Calu3 (cell line): ENCODE measurements at regions not wholly inside any gene's neighbourhood (a gene's known extent, or its start where the extent isn't known, plus 50 kb on each side); places are given as distances from the start of the nearest gene placed in this dataset.

Source experiments
- BruUV-seq: library from RNA; stranded (reverse); fragments of 400-500 nt; replicated peaks from 2 replicates; lab custom pipeline; 2021; lab: Mats Ljungman, UMichigan
- CTCF ChIA-PET: fragments of 300-600 bp; sonication (Branson Sonifier 250); formaldehyde crosslinking; loops from one replicate; lab custom pipeline; 2022; ENCODE audit warnings: antibody characterized with exemption; lab: Charles Lee
- DNase-seq: peaks from one replicate; pipeline ENCODE4 v3.0.0; 2022
- H3K27ac Mint-ChIP-seq: one replicate; pipeline ENCODE4 v1.8.0; 2022; ENCODE audit warnings: mixed read lengths; ENCODE audit not compliant: unreplicated experiment
- H3K27me3 Mint-ChIP-seq: one replicate; pipeline ENCODE4 v1.8.0; 2022; ENCODE audit warnings: mixed read lengths; ENCODE audit not compliant: unreplicated experiment
- H3K36me3 Mint-ChIP-seq: one replicate; pipeline ENCODE4 v1.8.0; 2022; ENCODE audit warnings: mild to moderate bottlenecking, moderate library complexity, mixed read lengths; ENCODE audit not compliant: insufficient read depth, unreplicated experiment
- H3K4me1 Mint-ChIP-seq: one replicate; pipeline ENCODE4 v1.8.0; 2022; ENCODE audit warnings: mild to moderate bottlenecking, low read depth, mixed read lengths; ENCODE audit not compliant: unreplicated experiment
- H3K4me3 Mint-ChIP-seq: one replicate; pipeline ENCODE4 v1.8.0; 2022; ENCODE audit warnings: mild to moderate bottlenecking, low read depth, moderate library complexity, mixed read lengths; ENCODE audit not compliant: unreplicated experiment
- H3K9me3 Mint-ChIP-seq: one replicate; pipeline ENCODE4 v1.8.0; 2022; ENCODE audit warnings: low read depth, mixed read lengths; ENCODE audit not compliant: unreplicated experiment
- CTCF ChIP-seq: fragments of 200-600 bp; IDR thresholded peaks from one replicate; pipeline ENCODE4 v1.8.0; 2022; ENCODE audit warnings: antibody characterized with exemption; ENCODE audit not compliant: unreplicated experiment
- intact Hi-C: fragments of 100-400 bp; cut with micrococcal nuclease; formaldehyde crosslinking; loops from one replicate; pipeline ENCODE4 v1.10.0; 2022; ENCODE audit not compliant: unreplicated experiment

DNA sequence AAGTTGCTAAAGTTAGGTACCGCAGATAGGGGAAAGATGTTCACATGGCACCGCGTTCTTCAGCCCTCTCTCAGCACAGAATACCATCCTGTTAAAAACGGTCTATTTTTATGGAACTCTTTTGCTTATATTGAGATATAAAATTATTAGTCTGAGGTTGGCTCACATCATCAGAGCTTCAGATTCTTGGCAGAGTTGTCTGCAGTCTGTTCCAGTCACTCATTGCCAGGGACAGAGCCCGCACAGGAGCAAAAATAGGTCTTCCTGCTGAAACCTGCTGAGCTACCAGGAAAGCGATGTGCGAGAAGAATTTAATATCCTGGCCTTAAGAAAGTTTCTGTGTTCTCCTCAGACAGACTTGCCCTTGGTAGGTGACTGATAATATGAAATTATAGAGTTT lies 249.8 kb downstream of the VRK1 start:
- DNase-seq, result no peak
- BruUV-seq, result no TSS peak
- TF ChIP-seq CTCF, result no peak
- no peaks in the 10 kb centered on the region for H3K36me3 Mint-ChIP-seq
- no peaks in the 10 kb centered on the region for H3K4me1 Mint-ChIP-seq
- intact Hi-C loops, result no loop called here
- no peak overlapping the region for H3K27ac Mint-ChIP-seq
- H3K27me3 Mint-ChIP-seq, result no peaks in the 10 kb centered on the region
- H3K9me3 Mint-ChIP-seq, result no peaks in the 10 kb centered on the region
- CTCF ChIA-PET, result no interaction called here
- no peak overlapping the region for H3K4me3 Mint-ChIP-seq

DNA sequence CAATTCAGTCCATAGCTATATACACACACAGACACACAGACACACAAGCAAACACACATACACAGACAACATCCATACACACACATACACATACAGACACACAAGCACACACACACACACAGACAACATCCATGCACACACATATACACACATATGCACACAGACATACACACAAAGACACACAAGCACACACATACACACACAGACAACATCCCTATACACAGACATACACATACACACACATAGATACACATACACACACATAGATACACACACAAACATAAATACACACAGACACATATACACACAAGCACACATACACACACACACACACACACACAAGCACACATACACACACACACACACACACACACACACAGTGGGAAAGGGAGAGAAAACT lies 254.8 kb downstream of the VRK1 start:
- no peak overlapping the region for H3K27ac Mint-ChIP-seq
- DNase-seq, result no peak
- no peaks in the 10 kb centered on the region for H3K4me1 Mint-ChIP-seq
- CTCF ChIA-PET, result interaction anchor here (0.6 kb wide), 1 partner anchor 170 kb away, joined by 4 read pairs; no protein-coding TSS in a partner anchor
- BruUV-seq, result no TSS peak
- no peaks in the 10 kb centered on the region for H3K36me3 Mint-ChIP-seq
- intact Hi-C loops, result no loop called here
- TF ChIP-seq CTCF, result no peak
- no peaks in the 10 kb centered on the region for H3K27me3 Mint-ChIP-seq
- H3K9me3 Mint-ChIP-seq, result no peaks in the 10 kb centered on the region
- H3K4me3 Mint-ChIP-seq, result no peak overlapping the region

- intact Hi-C loops, result no loop called here
- CTCF ChIA-PET, result no interaction called here
- no peaks in the 10 kb centered on the region for H3K36me3 Mint-ChIP-seq
- no TSS peak for BruUV-seq
- no peaks in the 10 kb centered on the region for H3K27me3 Mint-ChIP-seq
- no peak overlapping the region for H3K27ac Mint-ChIP-seq
- TF ChIP-seq CTCF, result no peak
- no peak for DNase-seq
- peaks cover 5% of the 10 kb centered on the region for H3K9me3 Mint-ChIP-seq
- H3K4me1 Mint-ChIP-seq, result no peaks in the 10 kb centered on the region
- H3K4me3 Mint-ChIP-seq, result no peak overlapping the region
These were observed 256.8 kb downstream of the VRK1 start for GRCh38 chr14:97053941-97054340.

GRCh38 chr14:97055355-97055754 lies 258.2 kb downstream of the VRK1 start:
- BruUV-seq, result no TSS peak
- no peak overlapping the region for H3K4me3 Mint-ChIP-seq
- no peak overlapping the region for H3K27ac Mint-ChIP-seq
- TF ChIP-seq CTCF, result no peak
- no peaks in the 10 kb centered on the region for H3K36me3 Mint-ChIP-seq
- CTCF ChIA-PET, result no interaction called here
- peaks cover 5% of the 10 kb centered on the region for H3K9me3 Mint-ChIP-seq
- intact Hi-C loops, result no loop called here
- no peaks in the 10 kb centered on the region for H3K27me3 Mint-ChIP-seq
- DNase-seq, result no peak
- H3K4me1 Mint-ChIP-seq, result no peaks in the 10 kb centered on the region

- no peak for TF ChIP-seq CTCF
- CTCF ChIA-PET, result interaction anchor here (0.7 kb wide), 1 partner anchor 576 kb away, joined by 3 read pairs; no protein-coding TSS in a partner anchor
- Mint-ChIP-seq H3K4me3 (no peak overlapping the region), H3K27me3 (no peaks in the 10 kb centered on the region), H3K27ac (no peak overlapping the region), H3K4me1 (no peaks in the 10 kb centered on the region), H3K36me3 (no peaks in the 10 kb centered on the region), H3K9me3 (peaks cover 5% of the 10 kb centered on the region)
- BruUV-seq, result no TSS peak
- no peak for DNase-seq
- intact Hi-C loops, result no loop called here
These were observed 258.9 kb downstream of the VRK1 start for GRCh38 chr14:97056086-97056485.
